ENCODE measurements at regions not wholly inside any gene's neighbourhood (a gene's known extent, or its start where the extent isn't known, plus 50 kb on each side); places are given as distances from the start of the nearest gene placed in this dataset.
A peak's percentile ranks its signal among the peaks of the same experiment; 100 is the strongest.

- DNase-seq (ENCODE audit: low spot score) = no peak
- TF ChIP-seq, protein P1, sequence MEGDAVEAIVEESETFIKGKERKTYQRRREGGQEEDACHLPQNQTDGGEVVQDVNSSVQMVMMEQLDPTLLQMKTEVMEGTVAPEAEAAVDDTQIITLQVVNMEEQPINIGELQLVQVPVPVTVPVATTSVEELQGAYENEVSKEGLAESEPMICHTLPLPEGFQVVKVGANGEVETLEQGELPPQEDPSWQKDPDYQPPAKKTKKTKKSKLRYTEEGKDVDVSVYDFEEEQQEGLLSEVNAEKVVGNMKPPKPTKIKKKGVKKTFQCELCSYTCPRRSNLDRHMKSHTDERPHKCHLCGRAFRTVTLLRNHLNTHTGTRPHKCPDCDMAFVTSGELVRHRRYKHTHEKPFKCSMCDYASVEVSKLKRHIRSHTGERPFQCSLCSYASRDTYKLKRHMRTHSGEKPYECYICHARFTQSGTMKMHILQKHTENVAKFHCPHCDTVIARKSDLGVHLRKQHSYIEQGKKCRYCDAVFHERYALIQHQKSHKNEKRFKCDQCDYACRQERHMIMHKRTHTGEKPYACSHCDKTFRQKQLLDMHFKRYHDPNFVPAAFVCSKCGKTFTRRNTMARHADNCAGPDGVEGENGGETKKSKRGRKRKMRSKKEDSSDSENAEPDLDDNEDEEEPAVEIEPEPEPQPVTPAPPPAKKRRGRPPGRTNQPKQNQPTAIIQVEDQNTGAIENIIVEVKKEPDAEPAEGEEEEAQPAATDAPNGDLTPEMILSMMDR (IDR thresholded peaks at IDR 0.05) = no peak
- no peak for ATAC-seq (ENCODE audit: low FRiP score)
Observed at GRCh38 chr2:53174539-53174938, 593.1 kb upstream of the CHAC2 start.

DNA sequence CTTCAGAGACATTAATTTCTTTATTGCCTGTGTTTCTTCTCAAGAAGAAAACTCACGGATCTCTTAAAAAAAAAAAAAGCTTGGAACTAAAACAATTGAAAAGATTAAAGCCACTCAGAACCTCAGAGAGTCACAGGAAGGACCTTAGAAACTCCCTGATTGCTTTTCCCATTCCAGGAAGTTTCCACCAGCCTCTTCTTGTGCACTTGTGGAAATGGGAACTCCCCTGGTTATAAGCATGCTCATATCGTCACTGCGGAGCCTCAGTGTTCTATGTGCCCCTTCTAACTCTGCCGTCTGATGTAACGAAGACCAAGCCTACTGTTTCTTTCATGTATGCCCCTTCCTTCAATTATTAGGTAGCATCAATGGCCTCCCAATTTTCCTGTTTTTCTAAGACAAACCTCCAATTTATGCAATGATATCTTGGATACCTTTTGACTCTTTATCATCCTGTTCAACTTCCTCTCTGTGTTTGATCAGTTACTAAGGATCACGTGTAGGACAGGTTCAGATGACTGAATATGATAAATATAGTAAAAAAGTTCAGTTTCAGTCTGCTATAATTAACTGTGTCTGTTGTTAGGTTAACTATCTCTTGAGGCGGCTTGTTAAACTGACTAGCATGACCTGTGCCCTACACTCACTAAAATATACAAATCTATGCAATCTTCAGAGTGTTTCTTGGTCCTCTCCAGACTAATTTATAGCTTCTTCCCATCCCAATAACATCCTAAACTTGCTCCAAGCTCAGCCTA is 593.7 kb upstream of the CHAC2 start:
- ATAC-seq (ENCODE audit: low FRiP score) = no peak
- no peak for DNase-seq (ENCODE audit: low spot score)
- TF ChIP-seq, protein P1 (IDR thresholded peaks at IDR 0.05) = no peak

DNA sequence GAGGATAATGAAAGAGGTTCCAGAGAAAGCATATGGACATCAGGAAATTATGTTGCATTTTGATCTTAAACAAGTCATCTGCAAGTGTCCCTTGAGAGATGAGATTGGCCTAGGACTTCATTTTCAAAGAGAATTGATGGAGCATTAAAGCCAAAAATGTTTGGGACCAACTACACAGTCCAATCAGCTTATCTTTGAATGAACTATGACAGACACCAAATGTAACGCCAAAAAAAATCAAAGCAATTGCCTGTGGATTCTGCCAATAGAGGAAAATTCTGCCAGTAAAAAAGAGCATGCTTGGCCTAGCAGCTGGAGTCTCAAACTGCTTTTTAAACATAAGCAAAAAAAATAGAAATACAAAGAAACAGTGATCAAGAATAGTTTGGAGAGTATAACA is 594.5 kb upstream of the CHAC2 start:
- TF ChIP-seq, protein P1 (IDR thresholded peaks at IDR 0.05) = no peak
- ATAC-seq (ENCODE audit: low FRiP score) (no peak), DNase-seq (ENCODE audit: low spot score) (no peak)

DNA sequence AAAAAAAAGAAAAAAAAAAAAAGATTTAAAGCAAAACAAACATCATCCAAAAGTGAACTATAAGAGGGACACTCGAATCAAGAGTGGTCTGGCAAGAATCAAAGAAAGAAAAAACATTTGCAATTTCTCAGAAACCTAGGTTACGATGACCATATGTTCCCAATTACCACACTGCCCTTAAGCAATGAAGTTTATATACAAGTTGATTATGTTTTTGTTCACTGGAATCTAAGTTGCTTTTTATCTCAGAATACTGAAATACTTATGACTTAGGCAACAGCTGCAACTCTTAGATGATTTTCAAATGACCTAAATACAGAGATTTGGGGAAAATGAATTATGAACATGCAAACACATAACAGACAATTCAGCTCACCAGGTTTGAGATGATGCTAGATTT is 597.1 kb upstream of the CHAC2 start:
- TF ChIP-seq, protein P1 (IDR thresholded peaks at IDR 0.05) = no peak
- no peak for DNase-seq (ENCODE audit: low spot score)
- peak; percentile 19 for ATAC-seq (ENCODE audit: low FRiP score)

- TF ChIP-seq, protein P1 (IDR thresholded peaks at IDR 0.05) = no peak
- ATAC-seq (ENCODE audit: low FRiP score) = no peak
Observed at GRCh38 chr2:53167227-53167626, 600.4 kb upstream of the CHAC2 start.

DNA sequence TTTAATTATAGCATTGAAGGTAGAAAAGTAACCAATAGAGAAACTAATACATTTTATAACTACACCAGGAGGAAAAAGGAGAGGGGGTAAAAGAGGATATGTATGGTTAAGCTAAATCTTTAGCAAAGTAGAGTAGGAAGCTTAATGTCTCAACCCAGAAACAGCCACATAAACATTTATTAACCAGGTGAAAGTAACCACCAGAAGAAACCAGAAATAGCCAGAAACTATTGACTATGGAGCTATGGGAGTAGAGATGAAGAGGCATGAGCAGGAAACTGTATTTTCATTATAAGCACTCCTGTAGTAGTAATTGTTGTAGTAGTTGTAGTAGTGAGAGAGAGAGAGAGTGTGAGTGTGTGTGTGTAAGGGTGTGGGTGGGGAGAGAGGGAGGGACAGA is 617.5 kb upstream of the CHAC2 start:
- ATAC-seq (ENCODE audit: low FRiP score) (no peak), DNase-seq (ENCODE audit: low spot score) (no peak)
- TF ChIP-seq, protein P1 (IDR thresholded peaks at IDR 0.05) = no peak

More at GRCh38 chr2:53167227-53167626, 600.4 kb upstream of the CHAC2 start:
- no peak for DNase-seq (ENCODE audit: low spot score)

DNA sequence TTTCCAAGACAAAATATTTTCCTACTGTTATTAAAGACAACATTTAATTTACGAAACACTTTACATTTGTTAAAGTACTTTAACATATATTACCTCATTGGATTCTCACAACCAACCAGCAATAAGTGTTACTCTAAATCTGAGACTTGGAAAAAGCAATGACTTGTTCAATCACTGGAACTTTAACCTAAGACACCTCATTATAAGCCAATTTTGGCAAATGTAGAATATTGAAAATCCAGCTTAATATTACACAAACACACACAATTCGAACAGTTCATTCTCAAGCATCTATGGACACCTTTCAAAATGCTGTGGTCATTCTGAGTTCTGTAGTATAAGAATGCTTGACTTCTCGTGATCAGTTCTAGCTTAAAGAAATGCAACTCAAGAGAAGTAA is 619.4 kb upstream of the CHAC2 start:
- TF ChIP-seq, protein P1 (IDR thresholded peaks at IDR 0.05) = no peak
- DNase-seq (ENCODE audit: low spot score) (no peak), ATAC-seq (ENCODE audit: low FRiP score) (no peak)

All from omental fat pad (tissue), 3 donors.